ENCODE measurements at regions not wholly inside any gene's neighbourhood (a gene's known extent, or its start where the extent isn't known, plus 50 kb on each side); places are given as distances from the start of the nearest gene placed in this dataset.

GRCh38 chr13:85492283-85492682 lies 306.9 kb downstream of the SLITRK6 start:
- Histone ChIP-seq H3K79me2 (ENCODE audit: low read depth) (no peaks in the 10 kb centered on the region), H3K27ac (no peak overlapping the region), H3F3A (ENCODE audit: insufficient read depth, low read depth) (no peaks in the 10 kb centered on the region), H4K20me1 (ENCODE audit: insufficient read depth) (no peaks in the 10 kb centered on the region), H3K4me3 (no peak overlapping the region), H3K36me3 (ENCODE audit: low read depth) (no peaks in the 10 kb centered on the region), H3K4me1 (replicated peaks; ENCODE audit: insufficient read depth) (0 out of 2 replicates have a peak, but pooled peaks cover 3% of the 10 kb centered on the region), H2AFZ (0 out of 2 replicates have a peak overlapping the region, but pooled peaks have one; percentile 48), H3K9me2 (ENCODE audit: insufficient read depth) (no peaks in the 10 kb centered on the region; the same call in 1 of the 2 replicates), H3K9me3 (ENCODE audit: insufficient read depth, low read depth) (no peaks in the 10 kb centered on the region), H3K4me2 (no peak overlapping the region), H3K27me3 (ENCODE audit: insufficient read depth, low read depth) (no peaks in the 10 kb centered on the region)
- DNase-seq = no peak
- TF ChIP-seq CTCF (conservative IDR thresholded peaks at IDR 0.05) (no peak), EZH2 (IDR thresholded peaks at IDR 0.05; ENCODE audit: low read depth) (no peak)
- BruUV-seq (replicated peaks) = no TSS peak
- POLR2A ChIA-PET (ENCODE audit: unreplicated experiment) = no interaction called here
- intact Hi-C loops (cut with micrococcal nuclease; ENCODE audit: unreplicated experiment) = no loop called here
- CTCF ChIA-PET = no interaction called here

GRCh38 chr13:85486663-85487062 lies 312.6 kb downstream of the SLITRK6 start:
- no peaks in the 10 kb centered on the region for H4K20me1 ChIP-seq (ENCODE audit: insufficient read depth)
- no peaks in the 10 kb centered on the region for H3K79me2 ChIP-seq (ENCODE audit: low read depth)
- no peaks in the 10 kb centered on the region for H3K4me1 ChIP-seq (replicated peaks; ENCODE audit: insufficient read depth)
- no peaks in the 10 kb centered on the region for H3K9me2 ChIP-seq (ENCODE audit: insufficient read depth)
- TF ChIP-seq CTCF (conservative IDR thresholded peaks at IDR 0.05) (no peak), EZH2 (IDR thresholded peaks at IDR 0.05; ENCODE audit: low read depth) (no peak)
- 0 out of 2 replicates have a peak overlapping the region, but pooled peaks have one; percentile 27 for H2AFZ ChIP-seq
- H3F3A ChIP-seq (ENCODE audit: insufficient read depth, low read depth) = no peaks in the 10 kb centered on the region
- H3K4me2 ChIP-seq = no peak overlapping the region
- intact Hi-C loops (cut with micrococcal nuclease; ENCODE audit: unreplicated experiment) = no loop called here
- H3K9me3 ChIP-seq (ENCODE audit: insufficient read depth, low read depth) = no peaks in the 10 kb centered on the region
- no TSS peak for BruUV-seq (replicated peaks)
- POLR2A ChIA-PET (ENCODE audit: unreplicated experiment) = no interaction called here
- H3K27me3 ChIP-seq (ENCODE audit: insufficient read depth, low read depth) = no peaks in the 10 kb centered on the region
- DNase-seq = no peak
- no peak overlapping the region for H3K27ac ChIP-seq
- H3K36me3 ChIP-seq (ENCODE audit: low read depth) = no peaks in the 10 kb centered on the region
- CTCF ChIA-PET = no interaction called here
- H3K4me3 ChIP-seq = no peak overlapping the region

GRCh38 chr13:85473144-85473543 lies 326.1 kb downstream of the SLITRK6 start:
- Histone ChIP-seq H3K27me3 (ENCODE audit: insufficient read depth, low read depth) (no peaks in the 10 kb centered on the region), H4K20me1 (ENCODE audit: insufficient read depth) (no peaks in the 10 kb centered on the region), H3K4me2 (no peak overlapping the region), H3K79me2 (ENCODE audit: low read depth) (no peaks in the 10 kb centered on the region), H3K4me1 (replicated peaks; ENCODE audit: insufficient read depth) (no peaks in the 10 kb centered on the region), H3K36me3 (ENCODE audit: low read depth) (no peaks in the 10 kb centered on the region), H2AFZ (no peak overlapping the region), H3K27ac (no peak overlapping the region), H3K9me2 (ENCODE audit: insufficient read depth) (no peaks in the 10 kb centered on the region), H3K4me3 (no peak overlapping the region), H3F3A (ENCODE audit: insufficient read depth, low read depth) (no peaks in the 10 kb centered on the region), H3K9me3 (ENCODE audit: insufficient read depth, low read depth) (no peaks in the 10 kb centered on the region)
- POLR2A ChIA-PET (ENCODE audit: unreplicated experiment) = no interaction called here
- no peak for DNase-seq
- BruUV-seq (replicated peaks) = no TSS peak
- intact Hi-C loops (cut with micrococcal nuclease; ENCODE audit: unreplicated experiment) = no loop called here
- CTCF ChIA-PET = no interaction called here
- no peak for TF ChIP-seq CTCF (conservative IDR thresholded peaks at IDR 0.05)
- TF ChIP-seq EZH2 (IDR thresholded peaks at IDR 0.05; ENCODE audit: low read depth) = no peak

Data from PC-9 (cell line).